ENCODE measurements at regions not wholly inside any gene's neighbourhood (a gene's known extent, or its start where the extent isn't known, plus 50 kb on each side); places are given as distances from the start of the nearest gene placed in this dataset.

DNA sequence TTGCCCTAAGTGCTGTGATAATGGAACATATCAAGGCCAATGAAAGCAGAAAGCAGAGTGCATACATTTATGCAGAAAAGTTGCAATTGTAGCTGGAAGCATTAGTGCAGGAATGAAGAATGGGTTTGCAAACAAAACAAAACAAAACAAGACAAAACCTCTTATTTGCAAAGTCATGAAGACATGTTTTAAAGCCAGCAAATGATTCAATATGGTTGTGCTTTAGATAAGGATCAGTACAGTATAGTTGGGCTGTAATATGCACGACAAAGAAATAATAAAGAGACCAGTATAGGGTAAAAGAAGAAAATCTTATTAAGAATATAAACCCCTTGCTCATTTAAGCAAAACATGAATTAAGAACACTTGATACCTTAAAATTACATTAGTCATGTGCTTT is 398.1 kb downstream of the KIF2B start:
- TF ChIP-seq, protein P1, sequence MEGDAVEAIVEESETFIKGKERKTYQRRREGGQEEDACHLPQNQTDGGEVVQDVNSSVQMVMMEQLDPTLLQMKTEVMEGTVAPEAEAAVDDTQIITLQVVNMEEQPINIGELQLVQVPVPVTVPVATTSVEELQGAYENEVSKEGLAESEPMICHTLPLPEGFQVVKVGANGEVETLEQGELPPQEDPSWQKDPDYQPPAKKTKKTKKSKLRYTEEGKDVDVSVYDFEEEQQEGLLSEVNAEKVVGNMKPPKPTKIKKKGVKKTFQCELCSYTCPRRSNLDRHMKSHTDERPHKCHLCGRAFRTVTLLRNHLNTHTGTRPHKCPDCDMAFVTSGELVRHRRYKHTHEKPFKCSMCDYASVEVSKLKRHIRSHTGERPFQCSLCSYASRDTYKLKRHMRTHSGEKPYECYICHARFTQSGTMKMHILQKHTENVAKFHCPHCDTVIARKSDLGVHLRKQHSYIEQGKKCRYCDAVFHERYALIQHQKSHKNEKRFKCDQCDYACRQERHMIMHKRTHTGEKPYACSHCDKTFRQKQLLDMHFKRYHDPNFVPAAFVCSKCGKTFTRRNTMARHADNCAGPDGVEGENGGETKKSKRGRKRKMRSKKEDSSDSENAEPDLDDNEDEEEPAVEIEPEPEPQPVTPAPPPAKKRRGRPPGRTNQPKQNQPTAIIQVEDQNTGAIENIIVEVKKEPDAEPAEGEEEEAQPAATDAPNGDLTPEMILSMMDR (IDR thresholded peaks at IDR 0.05) = no peak
- TF ChIP-seq POLR2A (IDR thresholded peaks at IDR 0.05) (no peak), EP300 (IDR thresholded peaks at IDR 0.05) (no peak)
